ENCODE measurements at regions not wholly inside any gene's neighbourhood (a gene's known extent, or its start where the extent isn't known, plus 50 kb on each side); places are given as distances from the start of the nearest gene placed in this dataset.

GRCh38 chrX:98646351-98646750, 1762.6 kb downstream of the RPA4 start:
- no peaks in the 10 kb centered on the region for H3K9me3 ChIP-seq

GRCh38 chrX:98654565-98654964, 1755.5 kb downstream of the PCDH19 start:
- no peak overlapping the region for H3K4me3 ChIP-seq (ENCODE audit: control insufficient read depth in 1 of 2, extremely low read depth in 1 of 2, low read length in 1 of 2)
- no peaks in the 10 kb centered on the region for H3K4me1 ChIP-seq (ENCODE audit: control insufficient read depth in 1 of 2, extremely low read depth in 1 of 2, insufficient read depth in 2 of 2, low read length in 2 of 2)
- Mint-ChIP-seq H3K9me3 (peaks cover 0 to 4% (median 0%) of the 10 kb centered on the region in 3 donors), H3K4me3 (no peak overlapping the region), H3K4me1 (no peaks in the 10 kb centered on the region), H3K27me3 (peaks cover 2 to 7% of the 10 kb centered on the region in 2 donors), H3K36me3 (no peaks in the 10 kb centered on the region), H3K27ac (no peak overlapping the region)
- H3K36me3 ChIP-seq (ENCODE audit: control insufficient read depth in 2 of 2, extremely low read depth in 1 of 2, insufficient read depth in 1 of 2, low read length in 1 of 2) = no peaks in the 10 kb centered on the region
- ATAC-seq (replicated peaks in 1 of 4) = no peak
- no peaks in the 10 kb centered on the region for H3K9me3 ChIP-seq
- H3K27ac ChIP-seq (ENCODE audit: low read length) = no peak overlapping the region
- ChIA-PET POLR2A (no interaction called here), CTCF (no interaction called here)
- no peaks in the 10 kb centered on the region for H3K27me3 ChIP-seq (replicated peaks in 1 of 2; ENCODE audit: control insufficient read depth in 2 of 2, extremely low read depth in 1 of 2, insufficient read depth in 2 of 2, low read length in 1 of 2)
- DNase-seq = no peak

More at GRCh38 chrX:98646351-98646750, 1762.6 kb downstream of the RPA4 start:
- no peaks in the 10 kb centered on the region for H3K36me3 Mint-ChIP-seq
- H3K9me3 Mint-ChIP-seq = no peaks in the 10 kb centered on the region
- Histone ChIP-seq H3K27ac (ENCODE audit: low read length) (no peak overlapping the region), H3K27me3 (replicated peaks in 1 of 2; ENCODE audit: control insufficient read depth in 2 of 2, extremely low read depth in 1 of 2, insufficient read depth in 2 of 2, low read length in 1 of 2) (no peaks in the 10 kb centered on the region), H3K4me3 (ENCODE audit: control insufficient read depth in 1 of 2, extremely low read depth in 1 of 2, low read length in 1 of 2) (no peak overlapping the region), H3K4me1 (ENCODE audit: control insufficient read depth in 1 of 2, extremely low read depth in 1 of 2, insufficient read depth in 2 of 2, low read length in 2 of 2) (no peaks in the 10 kb centered on the region), H3K36me3 (ENCODE audit: control insufficient read depth in 2 of 2, extremely low read depth in 1 of 2, insufficient read depth in 1 of 2, low read length in 1 of 2) (no peaks in the 10 kb centered on the region)
- CTCF ChIA-PET = no interaction called here
- no peak overlapping the region for H3K27ac Mint-ChIP-seq
- H3K4me1 Mint-ChIP-seq = no peaks in the 10 kb centered on the region
- no peak for ATAC-seq (replicated peaks in 1 of 4)
- POLR2A ChIA-PET = no interaction called here
- peaks cover 0 to 4% of the 10 kb centered on the region in 2 donors for H3K27me3 Mint-ChIP-seq
- WGBS (ENCODE audit: insufficient coverage) = no CpG with 5 or more reads among the region's 1 CpG
- H3K4me3 Mint-ChIP-seq = no peak overlapping the region
- DNase-seq = no peak

Measured in T-cell (primary cell).